Esophagus muscularis mucosa (tissue), 4 donors: ENCODE measurements at regions not wholly inside any gene's neighbourhood (a gene's known extent, or its start where the extent isn't known, plus 50 kb on each side); places are given as distances from the start of the nearest gene placed in this dataset.

ENCODE experiments used
- DNase-seq: peaks from one replicate; pipeline ENCODE4 v3.0.0-alpha.2; 2017; ENCODE audit errors: extremely low spot score
- H3K27ac ChIP-seq, 4 donors: fragments of 200-600 bp; sonication (generic); replicated peaks in 1 of 4; 1 replicate in 3 of 4; 2 replicates in 1 of 4; pipeline ENCODE4 v1.5.1; 2016 to 2019; ENCODE audit warnings: mild to moderate bottlenecking in 1 of 4
- H3K27me3 ChIP-seq, 4 donors: fragments of 200-600 bp; sonication (generic); one replicate each; pipeline versions ENCODE4 v1.5.1 to v1.6.0; 2016 to 2019
- H3K36me3 ChIP-seq, 4 donors: fragments of 200-600 bp; sonication (generic); one replicate each; pipeline ENCODE4 v1.5.1; 2016 to 2019
- H3K4me1 ChIP-seq, 4 donors: fragments of 200-600 bp; sonication (generic); one replicate each; pipeline ENCODE4 v1.5.1; 2016 to 2019
- H3K4me3 ChIP-seq, 4 donors: fragments of 200-600 bp; sonication (generic); 1 replicate in 2 of 4; 2 replicates in 2 of 4; pipeline ENCODE4 v1.5.1; 2016 to 2019; ENCODE audit warnings: mild to moderate bottlenecking in 4 of 4, moderate library complexity in 1 of 4
- H3K9me3 ChIP-seq, 4 donors: fragments of 200-600 bp; sonication (generic); 1 replicate in 3 of 4; 2 replicates in 1 of 4; pipeline ENCODE4 v1.5.1; 2016 to 2019
- CTCF ChIP-seq, 3 experiments: fragments of 200-600 bp in 2 of 3; fragments of 450-650 bp in 1 of 3; sonication (generic) in 2 of 3; IDR thresholded peaks; one replicate each; pipeline ENCODE4 v1.5.1; 2017 to 2019; ENCODE audit warnings: antibody characterized with exemption in 3 of 3, mild to moderate bottlenecking in 2 of 3, moderate library complexity in 1 of 3
- EP300 ChIP-seq: sonication (generic); formaldehyde crosslinking; IDR thresholded peaks from one replicate; pipeline ENCODE4 v1.6.1; 2017; ENCODE audit warnings: antibody characterized with exemption
- POLR2A ChIP-seq: fragments of 450-650 bp; IDR thresholded peaks from one replicate; pipeline ENCODE4 v1.6.1; 2017; ENCODE audit warnings: antibody characterized with exemption, moderate library complexity, mild to moderate bottlenecking, low read depth
- POLR2AphosphoS5 ChIP-seq, 2 donors: sonication (generic); formaldehyde crosslinking; IDR thresholded peaks; one replicate each; pipeline ENCODE4 v1.6.1; 2017; ENCODE audit warnings: antibody characterized with exemption in 2 of 2
- WGBS: methylation state at CpG from one replicate; pipeline ENCODE4 v1.1.5; 2018; 5-methylcytosine and 5-hydroxymethylcytosine counted together
- intact Hi-C: fragments of 100-400 bp; cut with DNase I; formaldehyde crosslinking; loops from one replicate; pipeline ENCODE4 v1.15.1; 2023

- Histone ChIP-seq H3K4me1 (no peaks in the 10 kb centered on the region), H3K27me3 (no peaks in the 10 kb centered on the region), H3K36me3 (no peaks in the 10 kb centered on the region), H3K27ac (no peak overlapping the region), H3K4me3 (no peak overlapping the region), H3K9me3 (no peaks in the 10 kb centered on the region)
- intact Hi-C loops, result no loop called here
- no peak for DNase-seq
- TF ChIP-seq POLR2A (no peak), POLR2AphosphoS5 (IDR thresholded peaks at IDR 0.05) (no peak), EP300 (no peak)
- WGBS, result 41% methylated on average over 2 of the region's 2 CpGs
Observed at GRCh38 chr3:146803745-146804144, 198.6 kb upstream of the PLSCR5 start.

GRCh38 chr3:146801492-146801891 is 196.3 kb upstream of the PLSCR5 start:
- Histone ChIP-seq H3K9me3 (no peaks in the 10 kb centered on the region), H3K4me3 (no peak overlapping the region), H3K27ac (no peak overlapping the region), H3K4me1 (no peaks in the 10 kb centered on the region), H3K27me3 (no peaks in the 10 kb centered on the region), H3K36me3 (no peaks in the 10 kb centered on the region)
- DNase-seq, result no peak
- intact Hi-C loops, result no loop called here
- 52% methylated on average over 2 of the region's 2 CpGs for WGBS
- TF ChIP-seq EP300, result no peak
- TF ChIP-seq POLR2A, result no peak
- no peak for TF ChIP-seq POLR2AphosphoS5 (IDR thresholded peaks at IDR 0.05)
- no peak for TF ChIP-seq CTCF (IDR thresholded peaks at IDR 0.05)

- Histone ChIP-seq H3K9me3 (no peaks in the 10 kb centered on the region), H3K27me3 (no peaks in the 10 kb centered on the region), H3K4me1 (no peaks in the 10 kb centered on the region), H3K4me3 (no peak overlapping the region), H3K27ac (no peak overlapping the region), H3K36me3 (no peaks in the 10 kb centered on the region)
- TF ChIP-seq POLR2AphosphoS5 (IDR thresholded peaks at IDR 0.05) (no peak), EP300 (no peak)
- intact Hi-C loops, result no loop called here
- DNase-seq, result no peak
- WGBS, result 75% methylated on average over 2 of the region's 2 CpGs
Observed at GRCh38 chr3:146800484-146800883, 195.3 kb upstream of the PLSCR5 start.

- peaks cover 0 to 5% (median 0%) of the 10 kb centered on the region in 4 donors for H3K4me1 ChIP-seq
- H3K36me3 ChIP-seq, result no peaks in the 10 kb centered on the region
- no peak overlapping the region for H3K27ac ChIP-seq
- 80% methylated on average over 2 of the region's 2 CpGs for WGBS
- no peaks in the 10 kb centered on the region for H3K9me3 ChIP-seq
- TF ChIP-seq CTCF (IDR thresholded peaks at IDR 0.05), result no peak
- intact Hi-C loops, result no loop called here
- H3K4me3 ChIP-seq, result no peak overlapping the region
- DNase-seq, result no peak
- H3K27me3 ChIP-seq, result no peaks in the 10 kb centered on the region
Observed at GRCh38 chr3:146796078-146796477, 190.9 kb upstream of the PLSCR5 start.

- Histone ChIP-seq H3K9me3 (no peaks in the 10 kb centered on the region), H3K36me3 (no peaks in the 10 kb centered on the region), H3K27ac (no peak overlapping the region), H3K4me3 (no peak overlapping the region), H3K4me1 (peaks cover 0 to 7% (median 3%) of the 10 kb centered on the region in 4 donors), H3K27me3 (no peaks in the 10 kb centered on the region)
- intact Hi-C loops, result no loop called here
- no peak for DNase-seq
- 81% methylated on average over 2 of the region's 2 CpGs for WGBS
- TF ChIP-seq EP300, result no peak
- TF ChIP-seq POLR2A, result no peak
- no peak for TF ChIP-seq CTCF (IDR thresholded peaks at IDR 0.05)
- TF ChIP-seq POLR2AphosphoS5 (IDR thresholded peaks at IDR 0.05), result no peak
Observed at GRCh38 chr3:146783446-146783845, 178.3 kb upstream of the PLSCR5 start.

- WGBS, result 36% methylated on average over 2 of the region's 2 CpGs
- no peak for DNase-seq
- H3K36me3 ChIP-seq, result no peaks in the 10 kb centered on the region
- peaks cover 0 to 7% (median 3%) of the 10 kb centered on the region in 4 donors for H3K4me1 ChIP-seq
- no peak for TF ChIP-seq EP300
- TF ChIP-seq CTCF (IDR thresholded peaks at IDR 0.05), result no peak
- TF ChIP-seq POLR2AphosphoS5 (IDR thresholded peaks at IDR 0.05), result no peak
- TF ChIP-seq POLR2A, result no peak
- H3K9me3 ChIP-seq, result no peaks in the 10 kb centered on the region
- H3K27ac ChIP-seq, result no peak overlapping the region
- H3K4me3 ChIP-seq, result no peak overlapping the region
- intact Hi-C loops, result no loop called here
- H3K27me3 ChIP-seq, result no peaks in the 10 kb centered on the region
Observed at GRCh38 chr3:146781606-146782005, 176.5 kb upstream of the PLSCR5 start.
